K562 (cell line): ENCODE measurements at regions not wholly inside any gene's neighbourhood (a gene's known extent, or its start where the extent isn't known, plus 50 kb on each side); places are given as distances from the start of the nearest gene placed in this dataset.

Source experiments
- CTCF ChIP-seq, 3 experiments: IDR thresholded peaks in 2 of 3; conservative IDR thresholded peaks in 1 of 3; 2 replicates each; pipeline ENCODE4 v1.5.1; 2011 to 2012; ENCODE audit warnings: low read length in 3 of 3, mild to moderate bottlenecking in 3 of 3, control low read depth in 2 of 3, improper control_type of control experiment in 1 of 3, inconsistent platforms in 1 of 3, low read depth in 1 of 3, mixed read lengths in 1 of 3, moderate library complexity in 1 of 3; ENCODE audit not compliant: insufficient read depth in 2 of 3
- PCBP1 ChIP-seq: fragments of 200-400 bp; formaldehyde crosslinking; IDR thresholded peaks from 2 replicates; pipeline ENCODE4 v1.6.1; 2018; ENCODE audit warnings: mild to moderate bottlenecking, low read depth, low read length; ENCODE audit not compliant: poor library complexity, severe bottlenecking
- POLR2AphosphoS5 ChIP-seq: IDR thresholded peaks from 2 replicates; pipeline ENCODE4 v1.6.1; 2011; ENCODE audit warnings: mild to moderate bottlenecking, low read depth, low read length, moderate library complexity; ENCODE audit not compliant: control insufficient read depth, insufficient read depth
- RFX5 ChIP-seq: IDR thresholded peaks from 2 replicates; pipeline ENCODE4 v1.6.1; 2011; ENCODE audit warnings: low read depth, mild to moderate bottlenecking, improper control_type of control experiment, low read length
- ZNF324 ChIP-seq: fragments of 250-450 bp; sonication (Bioruptor Pico); IDR thresholded peaks from 2 replicates; pipeline ENCODE4 v1.4.0; 2020; ENCODE audit warnings: mild to moderate bottlenecking

DNA sequence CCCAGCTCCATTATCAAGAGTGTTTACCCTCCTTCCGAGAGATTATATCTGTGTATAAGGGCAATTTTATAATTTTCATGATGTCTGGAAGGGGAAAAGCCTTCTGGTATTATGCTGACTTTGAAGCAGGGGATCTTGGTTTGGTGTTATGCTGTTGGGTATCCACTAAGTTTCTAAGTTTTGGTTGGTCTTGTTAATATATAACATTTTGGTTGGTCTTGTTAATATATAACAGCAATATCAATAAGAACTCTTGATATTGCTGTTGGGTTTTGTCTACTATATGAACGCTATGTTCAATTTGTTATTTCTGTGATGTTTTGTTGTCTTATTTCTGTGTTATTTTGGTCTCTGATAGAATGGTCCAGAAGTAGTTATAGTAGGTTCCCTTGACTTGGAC is 349.2 kb upstream of the LRFN5 start:
- no peak for TF ChIP-seq RFX5
- no peak for TF ChIP-seq CTCF (IDR thresholded peaks at IDR 0.05 in 2 of 3, conservative IDR thresholded peaks at IDR 0.05 in 1 of 3; ENCODE audit: insufficient read depth in 2 of 3, low read depth in 1 of 3, low read length in 3 of 3)
- TF ChIP-seq PCBP1: no peak
- TF ChIP-seq ZNF324 (CRISPR knock-in tag): no peak
- TF ChIP-seq POLR2AphosphoS5: no peak
